NB4 (cell line): ENCODE measurements at regions not wholly inside any gene's neighbourhood (a gene's known extent, or its start where the extent isn't known, plus 50 kb on each side); places are given as distances from the start of the nearest gene placed in this dataset.

Source experiments
- DNase-seq: peaks from one replicate; pipeline ENCODE4 v3.0.0; 2010; ENCODE audit warnings: low read depth
- H3K4me3 ChIP-seq: one replicate; pipeline ENCODE4 v1.5.1; 2011; ENCODE audit warnings: mild to moderate bottlenecking, low read depth, low read length, moderate library complexity
- MYC ChIP-seq: IDR thresholded peaks from 2 replicates; pipeline ENCODE4 v1.6.1; 2011; ENCODE audit warnings: low read depth, low read length
- POLR2A ChIP-seq: IDR thresholded peaks from 2 replicates; pipeline ENCODE4 v1.6.1; 2011; ENCODE audit warnings: mild to moderate bottlenecking; ENCODE audit not compliant: insufficient read length; ENCODE audit errors: extremely low read depth
- TF ChIP-seq, protein P1 (sequence below): IDR thresholded peaks from 2 replicates; pipeline ENCODE4 v1.6.1; 2011; ENCODE audit warnings: low read depth, low read length
- TF ChIP-seq, protein P2 (sequence below): IDR thresholded peaks from one replicate; pipeline ENCODE4 v1.5.1; 2012; ENCODE audit warnings: low read depth, low read length

DNA sequence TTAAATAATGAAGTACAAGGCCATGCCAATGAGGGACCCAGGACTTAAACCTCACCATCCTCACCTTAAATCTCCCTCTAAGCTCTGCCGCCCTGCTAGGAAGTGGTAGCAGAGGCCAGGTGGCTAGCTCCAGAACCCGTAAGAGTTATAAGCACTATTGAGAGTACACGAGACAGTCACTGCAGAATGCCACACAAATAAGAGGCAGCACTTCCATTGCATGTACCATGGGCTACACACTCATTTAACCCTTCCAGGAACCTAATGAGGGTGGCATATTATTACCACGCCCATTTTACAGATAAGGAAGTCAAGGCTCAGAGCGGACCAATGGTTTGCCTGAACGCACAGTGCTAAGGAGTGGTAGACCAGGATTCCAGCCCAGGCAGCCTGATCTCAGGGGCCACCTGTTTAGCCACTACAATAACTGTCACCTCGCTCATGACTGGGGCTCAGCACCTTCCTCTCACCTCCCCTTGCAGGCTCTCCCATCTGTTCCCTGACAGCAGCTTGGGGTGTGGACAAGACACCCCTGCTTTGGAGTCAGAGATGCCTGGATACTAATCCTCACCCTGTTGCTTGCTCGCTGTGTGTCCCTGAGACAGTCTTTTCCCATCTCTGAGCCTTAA lies 54.8 kb upstream of the ID3 start:
- no peak for DNase-seq
- no peak overlapping the region for H3K4me3 ChIP-seq
- TF ChIP-seq, protein P1, sequence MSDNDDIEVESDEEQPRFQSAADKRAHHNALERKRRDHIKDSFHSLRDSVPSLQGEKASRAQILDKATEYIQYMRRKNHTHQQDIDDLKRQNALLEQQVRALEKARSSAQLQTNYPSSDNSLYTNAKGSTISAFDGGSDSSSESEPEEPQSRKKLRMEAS, result no peak
- no peak for TF ChIP-seq MYC
- TF ChIP-seq, protein P2, sequence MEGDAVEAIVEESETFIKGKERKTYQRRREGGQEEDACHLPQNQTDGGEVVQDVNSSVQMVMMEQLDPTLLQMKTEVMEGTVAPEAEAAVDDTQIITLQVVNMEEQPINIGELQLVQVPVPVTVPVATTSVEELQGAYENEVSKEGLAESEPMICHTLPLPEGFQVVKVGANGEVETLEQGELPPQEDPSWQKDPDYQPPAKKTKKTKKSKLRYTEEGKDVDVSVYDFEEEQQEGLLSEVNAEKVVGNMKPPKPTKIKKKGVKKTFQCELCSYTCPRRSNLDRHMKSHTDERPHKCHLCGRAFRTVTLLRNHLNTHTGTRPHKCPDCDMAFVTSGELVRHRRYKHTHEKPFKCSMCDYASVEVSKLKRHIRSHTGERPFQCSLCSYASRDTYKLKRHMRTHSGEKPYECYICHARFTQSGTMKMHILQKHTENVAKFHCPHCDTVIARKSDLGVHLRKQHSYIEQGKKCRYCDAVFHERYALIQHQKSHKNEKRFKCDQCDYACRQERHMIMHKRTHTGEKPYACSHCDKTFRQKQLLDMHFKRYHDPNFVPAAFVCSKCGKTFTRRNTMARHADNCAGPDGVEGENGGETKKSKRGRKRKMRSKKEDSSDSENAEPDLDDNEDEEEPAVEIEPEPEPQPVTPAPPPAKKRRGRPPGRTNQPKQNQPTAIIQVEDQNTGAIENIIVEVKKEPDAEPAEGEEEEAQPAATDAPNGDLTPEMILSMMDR, result no peak
- TF ChIP-seq POLR2A, result no peak

DNA sequence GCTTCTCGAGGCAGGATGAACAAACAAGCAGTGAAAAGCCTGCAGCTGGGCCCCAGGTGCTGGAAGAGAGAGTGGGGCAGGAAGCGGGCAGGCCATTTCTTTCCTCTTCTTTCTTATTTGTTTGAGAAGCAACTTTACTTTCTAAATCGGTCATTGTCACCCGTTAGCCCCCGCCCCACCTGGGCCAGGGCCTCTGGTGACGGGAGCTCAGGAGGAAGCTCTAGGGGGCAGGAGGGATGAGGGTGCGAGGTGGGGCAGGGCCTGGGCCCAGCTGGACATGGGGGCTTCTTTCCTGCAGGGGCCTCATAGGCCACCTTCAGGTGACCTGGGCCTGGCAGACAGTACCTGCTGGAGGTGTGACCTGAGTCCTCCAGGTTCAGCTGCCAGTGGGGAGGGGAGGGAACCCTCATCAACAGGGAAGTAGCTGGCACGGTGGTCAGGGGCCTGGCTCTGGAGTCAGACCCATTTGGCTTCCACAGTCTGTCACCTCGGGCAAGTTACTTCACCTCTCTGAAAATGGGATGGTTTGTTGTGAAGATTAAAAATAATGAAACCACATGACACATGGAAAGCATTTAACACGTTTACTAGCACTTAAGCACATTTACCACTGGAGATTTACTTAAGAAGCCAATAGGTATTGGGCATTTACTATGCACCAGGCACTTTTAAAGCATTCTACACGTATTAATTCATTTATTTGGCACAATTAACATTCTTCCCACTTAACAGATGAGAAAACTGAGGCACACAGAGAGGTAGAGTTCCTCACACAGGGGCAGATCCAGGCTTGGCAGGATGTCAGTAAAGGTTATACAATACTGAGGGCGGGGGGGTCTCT lies 54.1 kb upstream of the ID3 start:
- DNase-seq, result no peak
- no peak overlapping the region for H3K4me3 ChIP-seq
- TF ChIP-seq, protein P1, result no peak
- TF ChIP-seq, protein P2, result no peak
- TF ChIP-seq MYC (no peak), POLR2A (no peak)

DNA sequence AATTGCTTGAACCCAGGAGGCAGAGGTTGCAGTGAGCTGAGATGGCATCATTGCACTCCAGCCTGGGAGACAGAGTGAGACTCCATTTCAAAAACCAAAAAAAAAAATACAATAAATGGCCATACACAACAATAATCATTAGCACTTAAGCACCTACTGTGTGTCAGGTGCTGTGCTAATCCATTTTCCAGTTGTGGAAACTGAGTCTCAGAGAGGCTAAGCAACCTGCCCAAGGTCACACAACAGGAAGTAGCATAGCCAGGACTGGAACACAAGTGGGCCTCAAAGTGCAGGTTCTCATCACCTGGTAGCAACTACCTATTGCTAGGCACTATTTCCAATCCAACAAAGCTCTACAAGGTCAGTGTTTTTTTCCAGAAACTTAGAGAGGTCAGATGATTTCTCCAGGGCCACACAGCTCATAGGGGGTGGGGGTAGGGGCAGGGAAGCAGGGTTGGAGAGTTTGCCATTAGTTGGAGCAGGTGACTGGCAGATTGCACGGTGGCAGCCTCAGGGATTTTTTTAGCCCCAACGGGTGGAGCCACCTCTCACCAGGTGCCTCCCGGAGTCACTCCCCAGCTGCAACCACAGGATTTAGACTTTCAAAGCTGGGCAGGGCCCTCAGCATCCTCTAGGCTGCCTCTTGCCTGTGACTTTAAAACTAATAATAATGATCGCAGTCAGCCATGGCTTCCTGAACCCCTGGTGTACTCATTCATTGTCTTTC lies 52.5 kb upstream of the ID3 start:
- DNase-seq, result no peak
- no peak overlapping the region for H3K4me3 ChIP-seq
- TF ChIP-seq MYC, result no peak
- TF ChIP-seq, protein P2, result no peak
- TF ChIP-seq, protein P1, result no peak
- no peak for TF ChIP-seq POLR2A

DNA sequence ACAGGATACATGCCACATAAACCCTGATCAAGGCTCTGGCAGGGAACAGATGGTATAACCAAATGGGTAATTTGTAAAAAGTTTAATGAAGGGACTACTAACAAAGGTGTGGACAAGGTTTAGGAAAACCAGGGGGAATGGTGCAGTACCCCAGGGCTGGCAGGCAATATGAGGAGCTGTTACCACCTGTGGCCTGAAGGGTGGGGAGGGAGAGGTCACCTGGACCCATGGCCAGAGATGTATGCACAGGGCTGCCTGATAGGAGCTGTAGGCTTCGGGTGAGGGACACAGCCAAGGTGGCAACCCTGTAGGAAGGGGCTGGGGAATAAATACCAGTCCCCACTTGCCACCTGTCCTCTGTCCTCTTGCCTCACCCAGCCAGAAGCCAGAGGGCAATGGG lies 51.4 kb upstream of the ID3 start:
- TF ChIP-seq POLR2A (no peak), MYC (no peak)
- TF ChIP-seq, protein P1, result no peak
- TF ChIP-seq, protein P2, result no peak
- no peak for DNase-seq
- no peak overlapping the region for H3K4me3 ChIP-seq

DNA sequence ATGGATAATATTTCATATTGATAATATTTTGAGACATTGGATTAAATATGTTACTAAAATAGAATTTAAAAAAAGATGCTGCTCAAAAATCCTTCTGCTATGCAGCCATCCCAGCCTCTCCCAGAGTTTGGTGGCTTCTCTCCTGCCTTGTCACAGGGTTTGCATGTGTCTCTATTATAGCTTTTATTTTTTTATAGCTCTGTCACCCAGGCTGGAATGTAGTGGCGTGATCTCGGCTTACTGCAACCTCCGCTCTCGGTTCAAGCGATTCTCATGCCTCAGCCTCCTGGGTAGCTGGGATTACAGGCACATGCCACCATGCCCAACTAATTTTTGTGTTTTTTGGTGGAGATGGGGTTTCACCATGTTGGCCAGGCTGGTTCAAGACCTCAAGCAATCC lies 50.7 kb upstream of the ID3 start:
- no peak for DNase-seq
- no peak overlapping the region for H3K4me3 ChIP-seq
- no peak for TF ChIP-seq MYC
- no peak for TF ChIP-seq POLR2A
- TF ChIP-seq, protein P2, result no peak
- TF ChIP-seq, protein P1, result no peak
